Astrocyte of the cerebellum (primary cell): ENCODE measurements at regions not wholly inside any gene's neighbourhood (a gene's known extent, or its start where the extent isn't known, plus 50 kb on each side); places are given as distances from the start of the nearest gene placed in this dataset.

Experiments used
- DNase-seq: peaks from one replicate; pipeline ENCODE4 v3.0.0-alpha.2; 2011; ENCODE audit warnings: low read depth
- H3K4me3 ChIP-seq: 2 replicates; pipeline ENCODE4 v1.5.1; 2011; ENCODE audit warnings: mild to moderate bottlenecking, low read depth, low read length, moderate library complexity
- CTCF ChIP-seq: IDR thresholded peaks from 2 replicates; pipeline ENCODE4 v1.5.1; 2012; ENCODE audit warnings: low read length, low read depth, moderate library complexity, mild to moderate bottlenecking; ENCODE audit errors: missing control alignments
- in situ Hi-C: cut with HindIII; loops from 2 replicates; pipeline ENCODE4 v1.10.0; 2017; ENCODE audit warnings: low sequenced_read_pairs

GRCh38 chr4:10965196-10965595 is 280.6 kb upstream of the CLNK start:
- DNase-seq: peak; percentile 5
- no peak overlapping the region for H3K4me3 ChIP-seq
- TF ChIP-seq CTCF: no peak
- in situ Hi-C loops: loop anchor here (5.0 kb wide), 1 partner anchor 37 kb away; no protein-coding TSS in a partner anchor

GRCh38 chr4:10963958-10964703 is 279.6 kb upstream of the CLNK start:
- H3K4me3 ChIP-seq: no peak overlapping the region
- DNase-seq: peak; percentile 4
- in situ Hi-C loops: no loop called here
- TF ChIP-seq CTCF: no peak

- TF ChIP-seq CTCF: no peak
- DNase-seq: no peak
- no peak overlapping the region for H3K4me3 ChIP-seq
- in situ Hi-C loops: no loop called here
Measured at GRCh38 chr4:10963241-10963640, 278.7 kb upstream of the CLNK start.

- no peak overlapping the region for H3K4me3 ChIP-seq
- no peak for DNase-seq
- TF ChIP-seq CTCF: no peak
- in situ Hi-C loops: no loop called here
Measured at GRCh38 chr4:10962246-10962645, 277.7 kb upstream of the CLNK start.

- no peak overlapping the region for H3K4me3 ChIP-seq
- in situ Hi-C loops: no loop called here
- no peak for DNase-seq
- no peak for TF ChIP-seq CTCF
Measured at GRCh38 chr4:10960389-10960788, 275.8 kb upstream of the CLNK start.

- H3K4me3 ChIP-seq: no peak overlapping the region
- in situ Hi-C loops: no loop called here
- no peak for DNase-seq
- no peak for TF ChIP-seq CTCF
Measured at GRCh38 chr4:10959586-10959985, 275.0 kb upstream of the CLNK start.
